Keratinocyte (primary cell): ENCODE measurements at regions not wholly inside any gene's neighbourhood (a gene's known extent, or its start where the extent isn't known, plus 50 kb on each side); places are given as distances from the start of the nearest gene placed in this dataset.

ENCODE experiments used
- CTCF ChIP-seq, 3 experiments: IDR thresholded peaks in 1 of 3; conservative IDR thresholded peaks in 1 of 3; optimal IDR thresholded peaks in 1 of 3; 2 replicates in 2 of 3; 3 replicates in 1 of 3; pipeline versions ENCODE3 to v1.5.1; 2011; ENCODE audit warnings: low read length in 3 of 3, mild to moderate bottlenecking in 3 of 3, moderate library complexity in 2 of 3, control low read depth in 1 of 3, inconsistent platforms in 1 of 3; ENCODE audit not compliant: insufficient read depth in 2 of 3; ENCODE audit errors: extremely low read depth in 1 of 3
- EZH2 ChIP-seq: IDR thresholded peaks from one replicate; pipeline ENCODE4 v1.6.1; 2012; ENCODE audit warnings: inconsistent platforms, mild to moderate bottlenecking, low read length, moderate library complexity

GRCh38 chr6:113313841-113314240, 543.3 kb upstream of the MARCKS start:
- TF ChIP-seq CTCF (optimal IDR thresholded peaks at IDR 0.05 in 1 of 3, IDR thresholded peaks at IDR 0.05 in 1 of 3, conservative IDR thresholded peaks at IDR 0.05 in 1 of 3; ENCODE audit: extremely low read depth in 1 of 3, insufficient read depth in 2 of 3, low read length in 3 of 3) = no peak
- no peak for TF ChIP-seq EZH2
